ENCODE measurements at regions not wholly inside any gene's neighbourhood (a gene's known extent, or its start where the extent isn't known, plus 50 kb on each side); places are given as distances from the start of the nearest gene placed in this dataset.

- TF ChIP-seq, protein P1, sequence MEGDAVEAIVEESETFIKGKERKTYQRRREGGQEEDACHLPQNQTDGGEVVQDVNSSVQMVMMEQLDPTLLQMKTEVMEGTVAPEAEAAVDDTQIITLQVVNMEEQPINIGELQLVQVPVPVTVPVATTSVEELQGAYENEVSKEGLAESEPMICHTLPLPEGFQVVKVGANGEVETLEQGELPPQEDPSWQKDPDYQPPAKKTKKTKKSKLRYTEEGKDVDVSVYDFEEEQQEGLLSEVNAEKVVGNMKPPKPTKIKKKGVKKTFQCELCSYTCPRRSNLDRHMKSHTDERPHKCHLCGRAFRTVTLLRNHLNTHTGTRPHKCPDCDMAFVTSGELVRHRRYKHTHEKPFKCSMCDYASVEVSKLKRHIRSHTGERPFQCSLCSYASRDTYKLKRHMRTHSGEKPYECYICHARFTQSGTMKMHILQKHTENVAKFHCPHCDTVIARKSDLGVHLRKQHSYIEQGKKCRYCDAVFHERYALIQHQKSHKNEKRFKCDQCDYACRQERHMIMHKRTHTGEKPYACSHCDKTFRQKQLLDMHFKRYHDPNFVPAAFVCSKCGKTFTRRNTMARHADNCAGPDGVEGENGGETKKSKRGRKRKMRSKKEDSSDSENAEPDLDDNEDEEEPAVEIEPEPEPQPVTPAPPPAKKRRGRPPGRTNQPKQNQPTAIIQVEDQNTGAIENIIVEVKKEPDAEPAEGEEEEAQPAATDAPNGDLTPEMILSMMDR (IDR thresholded peaks at IDR 0.05), result no peak
- H3K9me3 ChIP-seq (ENCODE audit: control insufficient read depth, low read length), result no peaks in the 10 kb centered on the region
- H2AFZ ChIP-seq, result no peak overlapping the region
- H3K27me3 ChIP-seq (ENCODE audit: control insufficient read depth, insufficient read depth, low read length), result no peaks in the 10 kb centered on the region
- H3K4me3 ChIP-seq (ENCODE audit: low read depth, low read length), result no peak overlapping the region
- no peak overlapping the region for H3K9ac ChIP-seq
- no peak overlapping the region for H3K27ac ChIP-seq
- H3K4me2 ChIP-seq (ENCODE audit: low read length), result no peak overlapping the region
- H3K4me1 ChIP-seq, result no peaks in the 10 kb centered on the region
- no peaks in the 10 kb centered on the region for H3K79me2 ChIP-seq
- H3K36me3 ChIP-seq (ENCODE audit: control insufficient read depth, insufficient read depth, low read length), result no peaks in the 10 kb centered on the region
Observed at GRCh38 chr4:31294655-31295480, 574.7 kb downstream of the PCDH7 start.

GRCh38 chr4:31298737-31299136 lies 578.6 kb downstream of the PCDH7 start:
- TF ChIP-seq, protein P1 (IDR thresholded peaks at IDR 0.05), result no peak
- Histone ChIP-seq H3K9me3 (ENCODE audit: control insufficient read depth, low read length) (no peaks in the 10 kb centered on the region), H2AFZ (no peak overlapping the region), H3K27me3 (ENCODE audit: control insufficient read depth, insufficient read depth, low read length) (no peaks in the 10 kb centered on the region), H3K9ac (no peak overlapping the region), H3K79me2 (no peaks in the 10 kb centered on the region), H3K4me2 (ENCODE audit: low read length) (no peak overlapping the region), H3K27ac (no peak overlapping the region), H3K4me1 (no peaks in the 10 kb centered on the region), H3K4me3 (ENCODE audit: low read depth, low read length) (no peak overlapping the region), H3K36me3 (ENCODE audit: control insufficient read depth, insufficient read depth, low read length) (no peaks in the 10 kb centered on the region)

DNA sequence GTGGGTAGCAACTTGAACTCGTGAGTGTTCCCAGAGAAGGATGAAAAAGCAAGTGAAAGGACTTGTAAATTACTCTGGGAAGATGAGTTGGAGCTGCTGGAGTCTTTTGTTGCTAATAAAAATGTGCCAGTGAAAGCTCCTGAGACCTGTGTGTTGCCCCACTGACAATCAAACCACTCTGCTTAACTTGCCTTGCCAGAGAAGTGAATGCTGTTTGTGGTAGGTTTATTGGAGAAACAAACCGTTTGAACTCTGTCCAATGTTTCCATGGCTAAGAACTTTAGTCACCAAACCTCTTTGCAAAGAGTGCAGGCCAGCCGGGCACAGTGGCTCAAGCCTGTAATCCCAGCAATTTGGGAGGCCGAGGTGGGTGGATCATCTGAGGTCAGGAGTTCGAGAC lies 586.9 kb downstream of the PCDH7 start:
- TF ChIP-seq, protein P1 (IDR thresholded peaks at IDR 0.05), result no peak

DNA sequence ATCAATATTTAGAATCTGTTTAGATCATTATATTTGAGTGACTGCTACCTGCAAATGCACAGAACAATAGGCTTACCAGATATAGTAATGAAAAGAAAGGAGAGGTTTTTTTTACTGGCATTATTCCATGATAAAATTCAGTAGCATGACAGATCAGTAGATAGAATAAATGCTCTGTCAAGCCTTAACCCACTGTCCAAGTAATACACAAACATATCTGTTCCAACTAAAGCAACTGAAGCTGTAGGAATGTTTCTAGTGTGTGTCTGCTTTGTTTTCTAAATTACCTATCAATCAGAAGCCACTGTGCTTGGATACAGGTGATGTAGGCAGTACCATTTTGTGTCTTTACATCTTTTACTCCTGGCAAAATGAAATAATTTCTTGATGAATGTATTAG lies 604.6 kb downstream of the PCDH7 start:
- no peak overlapping the region for H3K27ac ChIP-seq
- no peak overlapping the region for H3K4me3 ChIP-seq (ENCODE audit: low read depth, low read length)
- H3K9ac ChIP-seq, result no peak overlapping the region
- no peaks in the 10 kb centered on the region for H3K36me3 ChIP-seq (ENCODE audit: control insufficient read depth, insufficient read depth, low read length)
- no peaks in the 10 kb centered on the region for H3K79me2 ChIP-seq
- no peaks in the 10 kb centered on the region for H3K27me3 ChIP-seq (ENCODE audit: control insufficient read depth, insufficient read depth, low read length)
- no peaks in the 10 kb centered on the region for H3K9me3 ChIP-seq (ENCODE audit: control insufficient read depth, low read length)
- H3K4me1 ChIP-seq, result no peaks in the 10 kb centered on the region
- H3K4me2 ChIP-seq (ENCODE audit: low read length), result no peak overlapping the region
- H2AFZ ChIP-seq, result no peak overlapping the region
- TF ChIP-seq, protein P1 (IDR thresholded peaks at IDR 0.05), result no peak

More for the DNA sequence above, 586.9 kb downstream of the PCDH7 start:
- no peak overlapping the region for H3K4me2 ChIP-seq (ENCODE audit: low read length)
- H3K9ac ChIP-seq, result no peak overlapping the region
- no peaks in the 10 kb centered on the region for H3K9me3 ChIP-seq (ENCODE audit: control insufficient read depth, low read length)
- H3K27me3 ChIP-seq (ENCODE audit: control insufficient read depth, insufficient read depth, low read length), result no peaks in the 10 kb centered on the region
- H2AFZ ChIP-seq, result no peak overlapping the region
- H3K79me2 ChIP-seq, result no peaks in the 10 kb centered on the region
- H3K4me3 ChIP-seq (ENCODE audit: low read depth, low read length), result no peak overlapping the region
- H3K4me1 ChIP-seq, result no peaks in the 10 kb centered on the region
- no peaks in the 10 kb centered on the region for H3K36me3 ChIP-seq (ENCODE audit: control insufficient read depth, insufficient read depth, low read length)
- H3K27ac ChIP-seq, result no peak overlapping the region

- Histone ChIP-seq H3K4me3 (ENCODE audit: low read depth, low read length) (no peak overlapping the region), H3K9me3 (ENCODE audit: control insufficient read depth, low read length) (no peaks in the 10 kb centered on the region), H3K9ac (no peak overlapping the region), H3K27ac (no peak overlapping the region), H3K36me3 (ENCODE audit: control insufficient read depth, insufficient read depth, low read length) (no peaks in the 10 kb centered on the region), H3K4me1 (no peaks in the 10 kb centered on the region), H2AFZ (no peak overlapping the region), H3K79me2 (no peaks in the 10 kb centered on the region), H3K27me3 (ENCODE audit: control insufficient read depth, insufficient read depth, low read length) (no peaks in the 10 kb centered on the region), H3K4me2 (ENCODE audit: low read length) (no peak overlapping the region)
- TF ChIP-seq, protein P1 (IDR thresholded peaks at IDR 0.05), result no peak
Observed at GRCh38 chr4:31325300-31325699, 605.1 kb downstream of the PCDH7 start.
